GM19328 (cell line): ENCODE measurements at regions not wholly inside any gene's neighbourhood (a gene's known extent, or its start where the extent isn't known, plus 50 kb on each side); places are given as distances from the start of the nearest gene placed in this dataset.
"Not testable (repeated sequence)": the region's sequence is repeated elsewhere in the genome, so short reads cannot be mapped to it uniquely, and the experiment has no call there.

Experiments used
- ATAC-seq: cut with Tn5 transposase; IDR thresholded peaks from one replicate; pipeline ENCODE4 v1.9.1; 2021; ENCODE audit warnings: mild to moderate bottlenecking, moderate library complexity; ENCODE audit not compliant: unreplicated experiment

DNA sequence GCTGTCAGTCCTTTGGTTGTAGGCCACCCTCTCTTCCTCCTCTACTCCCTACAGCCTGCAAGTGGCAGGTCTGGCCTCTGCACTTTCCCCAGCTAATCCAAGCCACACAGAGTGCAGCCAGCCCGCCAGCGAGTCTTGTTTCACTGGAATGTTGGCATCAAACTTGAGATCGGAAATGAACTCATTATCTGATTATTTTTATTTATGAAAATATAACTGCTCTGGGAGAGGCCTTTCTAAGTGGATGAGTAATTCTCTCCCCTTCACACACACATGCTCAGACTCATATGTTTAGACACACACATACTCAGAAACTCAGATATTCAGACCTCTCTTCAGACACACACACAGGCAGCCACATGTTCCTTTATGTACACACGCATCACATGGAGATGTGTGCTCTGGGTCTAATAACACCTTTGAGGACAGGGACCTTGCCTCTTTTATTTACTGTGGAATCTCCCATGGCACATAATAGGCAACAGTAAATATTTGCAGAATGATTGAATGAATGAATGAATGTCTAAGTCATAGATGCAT lies 151.3 kb downstream of the ZFP36L2 start:
- no peak for ATAC-seq

DNA sequence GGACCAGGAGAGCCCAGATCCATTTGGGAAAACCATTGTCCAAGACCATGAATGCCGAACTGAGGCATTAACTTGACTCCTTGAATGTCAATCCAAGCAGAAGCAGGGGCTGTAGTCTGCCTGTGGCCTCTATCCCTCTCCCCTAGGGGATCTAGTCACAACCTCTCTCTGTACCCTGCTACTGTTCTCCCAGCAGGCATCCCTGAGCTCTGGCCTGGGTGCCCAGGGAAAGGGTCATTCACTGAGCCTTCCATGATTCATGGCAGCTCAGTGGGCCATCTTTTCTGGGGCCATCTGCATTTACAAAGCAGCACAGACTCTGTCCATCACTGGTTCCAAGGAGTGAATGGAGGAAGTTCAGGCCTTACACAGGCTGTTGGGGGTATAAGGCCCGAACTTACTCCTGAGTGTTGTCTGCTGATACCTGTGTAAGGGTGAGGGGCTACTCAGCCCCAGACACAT lies 151.8 kb downstream of the ZFP36L2 start:
- no peak for ATAC-seq

DNA sequence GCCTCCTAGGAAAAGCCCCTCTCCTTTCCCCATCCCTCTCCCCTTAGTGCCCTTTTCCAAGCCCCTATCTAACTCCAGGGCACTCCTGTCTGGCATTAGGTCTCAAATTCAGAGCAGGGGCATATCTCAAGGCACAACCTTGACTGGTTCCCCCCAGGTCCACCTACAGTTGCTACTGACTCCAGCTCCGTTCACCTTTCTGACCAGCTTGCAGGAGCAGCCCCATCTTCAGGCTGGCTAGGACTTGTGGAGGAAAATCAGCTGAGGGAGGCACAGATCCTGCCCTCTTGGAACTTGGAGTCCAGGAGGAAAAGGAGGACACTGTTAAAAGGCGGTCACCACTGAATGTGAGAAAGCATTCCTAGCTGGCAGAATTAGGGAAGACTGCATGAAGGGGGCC lies 152.4 kb downstream of the ZFP36L2 start:
- ATAC-seq = no peak

DNA sequence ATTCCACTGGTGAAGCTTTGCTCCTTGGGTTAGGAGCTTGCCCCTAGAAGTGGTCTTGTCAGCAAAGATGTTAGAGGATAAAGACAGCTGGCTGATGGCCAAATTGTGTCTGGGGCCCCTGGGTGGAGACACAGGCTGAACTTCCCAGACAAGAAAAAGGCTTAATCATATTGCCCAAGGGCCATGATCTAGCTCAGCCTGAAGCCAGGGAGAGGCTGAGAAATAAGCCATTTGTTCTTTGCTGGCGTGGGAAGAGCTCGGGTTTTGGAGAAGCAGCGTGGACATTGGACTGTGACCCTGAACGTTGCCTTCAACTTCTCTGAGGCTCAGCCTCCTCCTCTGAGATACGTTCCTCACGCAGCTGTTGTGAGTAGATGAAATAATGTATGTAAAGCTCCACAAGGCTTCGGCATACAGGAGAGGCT lies 153.0 kb downstream of the ZFP36L2 start:
- ATAC-seq = no peak

DNA sequence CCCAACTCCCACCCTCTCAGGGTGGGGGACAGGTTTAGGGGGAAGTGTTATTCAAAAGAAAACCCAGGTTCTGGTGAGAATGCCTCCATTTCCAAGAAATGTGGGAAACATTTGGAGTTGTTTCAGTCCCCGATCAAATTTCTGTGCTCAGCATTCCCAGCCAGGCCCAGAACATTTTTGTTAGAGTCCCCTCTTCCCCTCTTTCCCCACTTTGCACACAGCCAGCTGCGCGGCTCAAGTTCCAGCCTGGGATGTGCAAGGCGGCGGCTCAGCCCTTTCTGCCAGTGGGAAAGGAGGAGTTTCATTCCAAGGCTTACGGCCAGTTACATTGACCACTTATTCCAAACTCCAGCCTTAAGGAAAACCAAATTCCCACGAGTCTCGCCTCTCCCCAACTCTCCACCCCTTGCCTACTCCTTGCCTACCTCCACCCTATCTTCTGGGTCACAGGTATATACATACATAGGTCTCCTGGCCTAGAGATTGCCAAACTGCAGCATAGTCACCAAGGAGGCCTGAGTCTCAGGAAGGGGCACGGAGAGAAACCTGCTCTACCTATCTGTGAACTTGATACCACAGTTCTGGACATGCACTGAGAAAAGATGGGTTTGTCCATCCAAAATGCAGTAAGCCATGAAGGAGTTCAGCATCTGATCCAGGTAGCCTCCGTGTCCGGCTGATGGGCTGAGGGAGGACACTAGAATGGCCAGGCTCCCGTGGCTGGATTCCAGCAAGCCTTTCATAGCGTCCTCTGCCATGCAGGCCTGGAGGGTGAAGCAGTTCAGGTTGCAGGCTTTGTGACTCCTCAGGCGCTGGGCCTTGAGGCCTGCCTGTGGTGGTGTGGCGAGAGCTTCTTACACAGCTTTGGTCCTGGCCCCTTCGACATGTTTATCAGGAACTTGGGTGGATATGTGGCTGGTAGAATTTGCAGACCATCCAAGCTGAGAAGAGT lies 154.5 kb downstream of the ZFP36L2 start:
- ATAC-seq = no peak

DNA sequence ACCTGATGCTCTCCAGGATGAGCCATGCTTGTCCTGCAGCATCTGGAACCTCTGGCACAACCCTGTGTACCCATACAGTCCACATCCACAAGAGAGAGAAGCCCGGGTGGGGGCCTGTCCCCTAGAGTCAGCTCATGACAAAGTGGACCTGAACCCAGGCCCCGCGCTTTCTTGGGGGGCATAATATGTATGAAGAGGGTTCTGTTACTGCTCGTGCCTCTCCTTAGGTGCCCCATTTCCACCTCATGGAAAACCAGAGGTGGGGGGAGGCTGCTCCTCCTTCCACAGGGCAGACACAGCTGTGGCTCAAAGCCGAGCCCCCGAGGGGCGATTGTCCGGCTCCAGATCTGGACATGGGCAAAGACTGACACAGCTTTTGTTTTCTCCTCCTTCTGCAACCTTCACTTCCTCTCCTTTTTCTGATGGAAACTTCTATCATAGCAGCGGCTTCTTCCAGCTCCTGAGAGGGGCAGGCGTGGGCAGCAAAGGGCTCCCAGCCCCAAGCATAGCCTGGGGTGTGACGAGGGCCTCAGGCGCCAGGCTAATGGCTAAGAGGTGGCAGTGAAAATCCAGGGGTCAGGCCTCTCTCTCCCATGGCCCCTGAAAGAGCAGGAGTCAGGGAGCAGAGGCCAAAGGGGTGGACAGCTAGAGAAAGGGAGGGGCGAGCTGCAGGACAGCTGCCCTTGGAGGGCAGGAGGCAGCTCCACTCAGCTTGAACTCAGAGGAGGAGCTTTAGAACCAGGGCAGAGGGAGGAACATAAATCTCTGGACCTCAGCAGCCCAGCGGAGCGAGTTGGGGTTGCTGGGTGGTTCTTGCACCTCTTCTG lies 155.5 kb downstream of the ZFP36L2 start:
- ATAC-seq = no peak

DNA sequence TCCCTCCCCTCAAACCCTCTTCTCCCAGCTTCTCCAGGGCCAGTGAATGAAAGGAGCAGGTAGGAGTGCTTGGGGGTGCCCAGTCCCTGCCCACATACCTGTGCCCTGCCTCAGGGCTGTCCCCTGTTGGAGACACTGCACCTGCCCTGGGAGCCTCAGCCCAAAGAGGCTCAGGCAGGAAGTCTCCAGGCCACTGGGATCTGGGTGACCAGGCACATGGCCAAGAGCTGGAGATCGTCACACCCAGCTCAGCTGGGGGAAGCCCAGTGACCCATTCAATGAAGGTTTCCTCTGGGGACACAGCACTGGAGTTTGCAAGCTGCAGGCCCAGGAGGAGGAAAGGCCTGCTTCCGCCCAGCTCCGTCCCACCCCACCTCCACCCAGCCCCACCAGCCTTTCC lies 156.4 kb downstream of the ZFP36L2 start:
- no peak for ATAC-seq

DNA sequence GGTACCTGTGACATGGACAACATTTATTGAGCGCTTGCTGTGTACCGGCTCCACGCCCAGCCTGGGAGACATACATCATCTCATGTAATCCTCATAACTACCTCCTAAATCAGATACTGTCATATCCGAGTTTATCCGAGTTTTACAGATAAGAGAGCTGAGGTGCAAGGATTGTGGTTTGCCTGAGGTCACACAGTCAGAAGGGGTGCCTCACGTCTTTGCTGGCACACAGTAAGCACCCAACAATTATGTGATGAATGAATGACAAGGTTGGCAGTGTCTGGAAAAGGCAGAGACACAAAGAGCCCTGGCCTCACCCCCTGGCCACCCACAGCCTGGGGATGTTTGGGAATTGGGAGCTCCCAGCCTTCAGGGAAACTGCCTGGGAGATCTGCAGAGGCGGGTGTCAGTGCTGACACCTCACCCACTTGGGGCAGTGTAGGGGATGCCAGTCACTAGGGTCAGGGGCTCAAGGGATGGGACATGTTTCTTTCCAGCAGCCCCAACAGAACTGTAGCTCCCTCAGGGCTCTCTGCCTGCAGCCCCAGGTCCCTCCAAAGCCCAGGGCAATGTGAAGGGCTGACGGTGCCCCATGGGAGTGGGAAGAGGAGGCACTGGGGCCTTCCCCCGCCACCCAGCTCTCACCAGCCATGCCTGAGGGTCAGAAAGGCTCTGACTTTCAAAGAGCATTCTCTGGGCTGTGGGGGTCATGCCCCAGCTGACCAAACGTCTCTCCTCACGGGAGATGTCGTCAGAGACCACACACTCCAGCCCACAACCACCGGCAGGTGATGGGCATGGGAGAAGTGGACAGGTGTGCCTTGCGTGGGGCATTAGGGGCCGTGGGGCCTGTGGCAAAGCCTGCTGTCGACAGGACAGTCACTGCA lies 157.5 kb downstream of the ZFP36L2 start:
- ATAC-seq = no peak

DNA sequence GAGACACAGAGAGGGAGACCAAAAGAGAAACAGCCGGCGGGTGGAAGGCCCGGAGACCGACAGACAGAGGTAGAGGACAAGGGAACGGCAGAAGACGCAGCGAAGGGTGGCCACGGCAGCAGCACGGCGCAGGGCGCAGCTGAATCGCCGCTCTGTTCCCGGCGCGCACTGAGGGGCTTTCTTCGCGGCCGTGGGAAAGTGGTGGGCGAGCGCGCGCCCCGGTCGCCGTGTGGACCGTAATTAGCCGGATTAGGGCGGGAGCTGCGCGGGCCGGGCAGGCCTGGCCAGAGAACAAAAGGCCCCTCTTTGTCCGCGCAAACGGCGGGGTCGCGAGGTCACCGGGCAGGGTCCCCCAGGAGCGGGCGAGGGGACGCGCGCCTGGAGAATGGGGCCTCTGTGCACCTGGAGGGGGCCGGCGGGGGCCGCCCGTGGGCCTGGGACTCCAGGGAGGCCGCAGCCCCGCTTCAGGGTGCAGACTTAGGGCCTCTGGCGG lies 158.3 kb downstream of the ZFP36L2 start:
- ATAC-seq = no peak

DNA sequence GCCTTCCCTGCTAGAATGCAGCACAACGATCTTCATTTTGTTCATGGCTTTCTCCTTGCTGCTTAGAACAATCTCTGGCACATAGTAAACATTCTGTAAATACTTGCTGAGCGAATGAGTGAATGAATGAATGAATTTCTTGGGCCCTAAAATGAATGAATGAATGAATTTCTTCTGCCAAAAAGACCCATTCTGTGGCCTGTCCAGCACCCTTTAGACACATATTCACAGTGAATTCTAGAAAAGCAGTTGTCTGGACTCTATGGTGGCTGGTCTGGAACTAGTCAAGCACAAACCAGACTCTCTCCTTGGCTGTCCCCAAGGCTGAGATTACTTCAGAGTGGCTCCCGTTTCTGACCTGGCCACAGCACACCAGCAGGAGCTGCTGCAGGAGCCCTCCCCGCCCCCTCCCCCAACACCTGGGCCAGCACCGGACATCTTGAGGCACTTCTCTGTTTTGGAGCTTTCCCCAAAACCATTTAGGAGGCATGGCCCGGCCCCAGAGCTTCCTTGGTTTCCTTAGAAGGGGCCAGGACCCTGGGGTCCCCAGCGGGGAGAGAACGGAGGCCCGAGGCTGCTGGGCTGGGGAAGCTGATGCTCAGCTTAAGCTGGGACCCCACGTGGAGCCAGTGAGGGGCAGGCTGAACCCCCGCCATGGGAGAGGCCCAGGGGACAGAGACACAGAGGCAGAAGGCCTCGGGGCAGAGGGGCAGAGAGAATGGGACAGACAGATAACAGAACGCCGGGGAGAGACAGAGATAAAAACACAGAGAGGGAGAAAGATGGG lies 159.0 kb downstream of the ZFP36L2 start:
- ATAC-seq = no peak

DNA sequence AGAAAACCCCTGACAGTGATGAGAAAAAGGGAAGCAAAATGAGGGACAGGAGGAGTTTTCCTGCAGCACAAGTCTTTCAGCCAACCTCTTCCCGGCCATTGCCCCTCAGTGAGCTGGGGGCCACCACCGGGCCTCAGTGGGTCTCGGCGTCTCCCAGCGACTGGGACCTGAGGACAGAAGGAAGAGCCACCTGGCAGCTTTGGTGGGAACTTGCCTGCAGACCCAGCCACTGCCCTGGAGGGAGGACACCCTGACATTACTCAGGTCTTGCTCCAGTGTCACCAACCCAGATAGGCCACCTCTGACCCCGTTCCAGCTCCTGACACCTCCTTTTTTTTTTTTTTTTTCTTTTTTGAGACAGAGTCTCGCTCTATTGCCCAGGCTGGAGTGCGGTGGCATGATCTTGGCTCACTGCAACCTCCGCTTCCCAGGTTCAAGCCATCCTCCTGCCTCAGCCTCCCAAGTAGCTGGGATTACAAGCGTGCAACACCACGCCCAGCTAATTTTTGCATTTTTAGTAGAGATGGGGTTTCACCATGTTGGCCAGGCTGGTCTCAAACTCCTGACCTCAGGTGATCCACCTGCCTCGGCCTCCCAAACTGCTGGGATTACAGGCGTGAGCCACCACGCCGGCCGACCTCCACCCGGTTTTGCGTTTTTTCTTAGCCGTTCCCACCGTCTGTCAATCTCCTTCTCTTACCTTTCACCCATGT lies 159.7 kb downstream of the ZFP36L2 start:
- not testable (repeated sequence) for ATAC-seq

DNA sequence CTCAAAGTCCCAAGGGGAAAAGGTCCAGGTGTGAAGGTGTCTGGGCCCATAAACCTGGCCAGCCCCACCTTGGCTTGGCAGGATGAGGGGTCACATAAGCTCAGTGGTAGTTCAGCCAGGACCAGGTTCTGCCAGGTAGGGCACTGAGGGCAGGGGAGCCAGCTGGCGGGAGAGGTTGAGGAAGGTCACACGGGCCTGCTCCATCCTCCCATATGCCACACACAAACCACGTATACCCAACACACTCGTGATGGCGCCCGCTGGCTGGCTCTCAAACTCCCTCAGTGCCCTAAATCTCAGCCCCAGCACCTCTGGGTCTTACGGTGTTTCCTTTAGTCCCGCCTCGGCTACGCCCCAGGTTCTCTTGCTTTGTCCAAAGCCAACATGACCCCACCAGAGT lies 160.5 kb downstream of the ZFP36L2 start:
- no peak for ATAC-seq

DNA sequence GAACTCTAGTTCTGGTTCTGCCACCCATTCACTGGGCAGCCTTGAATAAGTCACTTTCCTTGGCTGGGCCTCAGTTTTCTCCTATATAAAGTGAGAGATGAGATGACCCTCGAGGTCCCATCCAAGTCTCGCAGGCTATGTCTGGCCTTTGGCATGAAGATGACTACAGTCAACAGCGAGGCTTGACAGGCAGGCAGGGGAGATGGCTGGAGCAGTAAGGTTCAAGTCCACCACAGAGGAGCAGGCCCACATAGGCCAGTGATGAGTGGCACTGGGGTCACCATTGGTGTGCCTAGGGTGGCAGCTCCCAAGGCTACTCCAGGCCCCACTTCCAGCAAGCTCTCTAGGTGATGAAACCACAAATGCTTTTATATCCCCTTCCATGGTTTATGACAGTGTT lies 161.4 kb downstream of the ZFP36L2 start:
- no peak for ATAC-seq

DNA sequence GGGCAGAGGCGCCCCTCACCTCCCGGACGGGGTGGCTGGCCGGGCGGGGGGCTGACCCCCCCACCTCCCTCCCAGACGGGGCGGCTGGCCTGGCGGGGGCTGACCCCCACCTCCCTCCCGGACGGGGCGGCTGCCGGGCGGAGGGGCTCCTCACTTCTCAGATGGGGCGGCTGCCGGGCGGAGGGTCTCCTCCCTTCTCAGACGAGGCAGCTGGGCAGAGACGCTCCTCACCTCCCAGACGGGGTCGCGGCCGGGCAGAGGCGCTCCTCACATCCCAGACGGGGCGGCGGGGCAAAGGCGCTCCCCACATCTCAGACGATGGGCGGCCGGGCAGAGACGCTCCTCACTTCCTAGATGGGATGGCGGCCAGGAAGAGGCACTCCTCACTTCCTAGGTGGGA lies 163.3 kb downstream of the ZFP36L2 start:
- not testable (repeated sequence) for ATAC-seq

DNA sequence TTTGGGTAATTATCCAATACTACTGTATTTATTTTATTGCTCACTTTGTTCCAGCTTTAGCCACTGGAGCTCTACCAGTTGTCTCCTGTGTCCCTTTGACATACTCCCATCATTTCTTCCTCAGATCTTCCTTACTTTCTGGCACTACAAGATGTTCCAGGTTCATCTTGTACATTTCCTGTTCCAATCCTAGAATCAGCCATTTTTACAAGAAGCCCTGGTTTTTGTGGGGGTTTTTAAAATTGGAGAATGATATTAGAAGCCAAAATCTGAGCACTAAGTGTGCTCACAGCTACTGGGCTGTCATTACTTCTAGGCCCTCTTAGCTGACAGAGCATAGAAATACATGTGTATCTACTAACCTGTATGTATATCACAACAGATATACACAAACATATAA lies 164.3 kb downstream of the ZFP36L2 start:
- ATAC-seq = no peak

DNA sequence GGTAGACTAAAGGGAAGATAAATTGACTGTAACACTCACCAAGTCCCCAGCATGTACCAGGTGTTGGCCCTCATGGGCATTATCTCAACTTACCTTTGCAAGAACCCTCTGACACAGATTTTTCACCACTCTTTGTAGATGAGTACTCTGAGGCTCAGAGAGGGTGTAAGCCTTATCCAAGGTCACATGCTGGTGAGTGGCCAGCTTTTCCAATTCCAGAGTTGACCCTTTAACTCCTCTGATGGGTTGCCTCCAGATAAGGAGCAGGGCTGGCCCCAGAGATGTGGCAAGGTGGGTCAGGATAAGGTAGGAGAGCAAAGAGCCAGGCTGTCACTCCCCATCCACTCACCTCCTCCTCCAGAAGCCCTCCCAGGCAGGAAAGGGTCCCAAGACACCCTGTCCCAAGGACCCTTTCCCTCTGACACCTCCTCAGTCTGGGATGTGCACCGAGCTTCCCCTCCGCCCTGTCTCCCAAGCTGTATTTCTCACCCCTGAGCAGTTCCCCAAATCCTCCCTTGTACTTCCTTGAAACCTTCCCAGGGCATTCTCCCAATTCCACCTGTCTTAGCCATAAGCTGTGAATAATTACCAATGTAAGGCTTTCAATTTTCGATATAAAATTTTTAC lies 165.9 kb downstream of the ZFP36L2 start:
- ATAC-seq = no peak

DNA sequence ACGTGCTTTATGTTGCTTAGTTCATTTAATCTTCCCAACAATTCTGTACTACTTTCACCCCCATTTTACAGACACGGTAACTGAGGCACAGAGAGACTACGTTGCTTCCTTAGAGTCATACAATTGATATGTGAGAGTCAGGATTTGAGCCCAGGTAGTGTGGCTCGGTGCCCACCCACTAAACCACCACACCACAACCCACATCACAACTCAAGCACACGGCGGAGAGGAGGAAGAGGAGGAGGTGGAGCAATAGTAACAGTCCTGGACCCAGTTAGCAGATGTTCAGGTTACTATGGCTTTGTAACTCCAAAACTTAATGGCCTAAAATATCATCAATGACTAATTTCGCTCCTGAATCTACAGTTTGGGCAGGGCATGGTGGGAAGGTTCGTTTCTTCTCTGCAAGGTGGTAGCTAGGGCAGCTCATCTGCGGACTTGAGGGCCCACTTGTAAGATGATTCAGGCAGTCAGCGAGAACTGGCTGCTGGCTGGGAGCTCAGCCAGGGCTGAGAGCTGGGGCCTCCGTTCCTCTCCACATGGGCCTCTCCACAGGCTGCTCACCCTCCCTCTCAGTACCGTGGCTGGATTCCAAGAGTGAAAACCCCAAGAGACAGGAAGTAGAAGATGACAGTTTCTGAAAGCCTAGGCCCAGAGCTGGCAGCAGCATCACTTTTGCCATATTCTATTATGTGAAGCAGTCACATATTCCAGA lies 167.1 kb downstream of the ZFP36L2 start:
- no peak for ATAC-seq

DNA sequence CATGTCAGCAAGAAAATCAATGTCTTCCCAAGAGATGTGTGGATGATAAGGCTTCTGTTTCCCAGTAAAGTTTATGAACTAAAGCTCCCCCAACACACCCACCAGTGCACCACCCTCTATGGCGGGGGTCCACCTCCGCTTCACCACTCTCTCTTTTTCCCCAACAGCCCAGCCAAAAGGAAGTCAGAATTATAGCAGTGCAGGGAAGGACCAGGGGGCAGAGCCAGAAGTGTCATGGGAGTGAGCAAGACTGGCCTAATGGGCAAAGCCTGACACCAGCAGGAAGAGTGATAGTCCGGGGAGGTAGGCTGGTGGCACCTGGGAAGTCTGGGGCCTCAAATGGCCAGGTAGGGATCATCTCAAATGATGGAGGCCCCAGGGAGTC lies 167.7 kb downstream of the ZFP36L2 start:
- ATAC-seq = no peak
